Putamen (tissue), 1 donor: ENCODE measurements at regions not wholly inside any gene's neighbourhood (a gene's known extent, or its start where the extent isn't known, plus 50 kb on each side); places are given as distances from the start of the nearest gene placed in this dataset.

ENCODE experiments used
- DNase-seq: peaks from one replicate; pipeline ENCODE4 v3.0.0-alpha.2; 2016; ENCODE audit warnings: low spot score

DNA sequence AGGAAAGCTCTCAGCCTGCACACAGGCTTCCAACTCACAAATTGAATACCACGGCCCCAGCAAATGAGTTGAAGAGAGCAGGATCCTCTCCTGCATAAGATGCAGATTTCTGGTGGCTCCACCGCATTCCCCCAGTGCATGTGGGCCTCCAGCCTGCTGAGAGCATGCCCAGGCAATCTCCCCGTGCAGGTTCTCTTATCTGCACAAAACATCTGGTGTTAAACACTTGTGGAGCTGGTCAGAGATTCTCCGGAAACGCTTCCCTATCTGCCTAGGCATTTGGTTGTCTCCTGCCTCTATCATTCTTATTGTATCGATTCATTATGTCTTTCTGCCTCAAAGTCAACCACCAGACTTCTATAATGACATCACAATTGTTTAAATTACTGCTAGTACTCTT lies 1349.0 kb upstream of the B3GALT2 start:
- DNase-seq = no peak

DNA sequence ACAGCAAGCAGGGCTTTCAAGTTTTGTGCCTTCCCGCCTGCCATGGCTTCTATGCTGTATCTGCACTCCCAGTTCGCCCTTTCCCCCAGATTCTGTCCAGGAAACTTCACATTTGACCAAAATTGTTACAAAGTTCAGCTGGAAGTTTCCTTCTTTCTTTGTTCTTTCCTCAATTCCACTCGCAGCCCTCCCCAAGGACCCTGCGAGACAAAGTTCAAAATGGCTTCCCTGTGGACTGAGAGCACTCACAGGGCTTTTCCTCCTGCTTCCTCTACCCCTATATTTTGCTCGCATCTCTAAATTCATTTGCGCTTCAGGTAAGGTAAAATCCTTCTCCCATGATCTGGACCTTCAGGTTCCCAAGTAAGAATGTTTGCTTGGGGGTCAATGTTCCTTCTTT lies 1348.4 kb upstream of the B3GALT2 start:
- no peak for DNase-seq

DNA sequence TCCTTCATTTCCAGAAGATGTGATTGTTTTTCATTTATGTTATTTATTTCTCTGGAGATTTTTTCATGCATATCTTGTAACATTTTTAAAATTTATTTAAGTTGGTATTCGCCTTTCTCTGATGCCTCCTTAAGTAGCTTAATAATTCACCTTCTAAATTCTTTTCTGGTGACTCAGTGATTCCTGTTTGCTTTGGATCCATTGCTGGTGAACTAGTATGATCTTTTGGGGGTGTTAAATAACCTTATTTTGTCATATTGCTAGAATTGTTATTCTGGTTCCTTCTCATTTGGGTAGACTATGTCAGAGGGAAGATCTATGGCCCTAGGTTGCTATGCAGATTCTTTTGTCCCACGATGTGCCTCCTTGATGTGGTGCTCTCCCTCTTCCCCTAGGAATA lies 1347.2 kb upstream of the B3GALT2 start:
- DNase-seq = no peak

DNA sequence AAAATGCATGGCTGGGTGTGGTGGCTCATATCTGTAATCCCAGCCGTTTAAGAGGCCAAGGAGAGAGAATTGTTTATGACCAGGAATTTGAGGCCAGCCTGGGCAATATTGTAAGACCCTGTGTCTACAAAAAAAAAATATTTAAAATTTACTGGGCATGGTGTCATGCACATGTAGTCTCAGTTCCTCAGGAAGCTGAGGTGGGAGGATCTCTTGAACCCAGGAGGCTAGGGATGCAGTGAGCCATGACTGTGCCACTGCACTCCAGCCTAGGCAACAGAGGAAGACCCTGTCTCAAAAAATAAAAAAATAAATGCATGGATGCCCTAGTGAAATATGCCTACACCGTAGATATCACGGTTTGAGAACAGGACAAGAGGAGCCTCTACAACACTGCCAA lies 1331.2 kb upstream of the B3GALT2 start:
- no peak for DNase-seq

DNA sequence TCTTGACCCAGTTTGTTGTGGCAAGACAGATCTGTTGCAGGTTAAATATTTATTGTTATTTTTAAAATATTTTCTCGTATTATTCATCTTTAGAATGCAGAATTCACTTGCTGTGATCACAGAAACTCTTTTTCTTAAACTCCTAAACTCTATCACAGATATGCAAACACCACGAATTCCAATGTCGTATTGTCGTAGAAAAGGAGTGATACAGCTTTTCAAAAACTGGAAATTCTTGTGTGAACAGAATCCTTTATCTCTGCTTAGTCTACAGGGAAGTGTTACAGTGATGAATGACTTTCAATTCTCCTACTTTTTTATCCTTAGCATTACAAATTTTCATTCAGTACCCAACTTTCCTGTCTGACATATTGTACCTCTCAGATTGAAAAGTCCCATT lies 1329.5 kb upstream of the B3GALT2 start:
- DNase-seq = no peak

DNA sequence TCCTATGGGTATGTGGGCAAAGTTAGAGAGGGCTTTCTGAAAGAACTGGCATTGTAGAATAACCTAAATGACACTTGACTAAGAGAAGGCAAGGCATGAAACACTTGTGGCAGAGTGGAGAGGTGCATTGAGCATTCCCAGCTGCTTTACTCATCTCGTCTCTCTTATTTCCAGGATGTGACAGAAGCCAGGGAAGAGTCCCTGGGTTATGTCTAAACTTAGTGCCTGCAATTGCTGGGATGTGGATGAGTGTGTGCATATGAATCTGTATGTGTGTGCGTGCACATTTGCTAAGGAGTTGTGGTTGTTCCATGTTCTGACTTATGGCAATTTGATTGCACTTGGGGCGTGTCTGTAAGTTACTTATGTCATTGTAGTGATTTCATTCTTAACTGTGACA lies 1326.5 kb upstream of the B3GALT2 start:
- peak; percentile 3 for DNase-seq

DNA sequence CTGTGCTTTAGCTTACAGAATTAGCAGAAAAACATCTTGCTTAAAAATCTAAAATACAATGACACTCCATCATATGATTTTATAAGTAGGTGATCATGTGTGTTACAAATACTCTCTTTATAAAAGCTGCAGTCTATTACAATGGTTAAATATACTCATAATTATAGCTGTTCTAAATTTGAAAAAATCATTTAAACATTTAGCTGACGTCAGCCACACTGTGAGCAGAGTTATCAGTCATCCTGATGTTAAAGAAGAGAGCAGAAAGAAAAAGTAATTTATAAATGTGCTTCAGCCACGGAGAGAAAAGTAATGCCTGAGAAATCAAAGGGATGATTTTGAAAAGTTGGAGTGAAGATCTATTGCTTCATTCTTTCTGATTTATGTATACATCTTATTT lies 1325.9 kb upstream of the B3GALT2 start:
- DNase-seq = peak; percentile 28

DNA sequence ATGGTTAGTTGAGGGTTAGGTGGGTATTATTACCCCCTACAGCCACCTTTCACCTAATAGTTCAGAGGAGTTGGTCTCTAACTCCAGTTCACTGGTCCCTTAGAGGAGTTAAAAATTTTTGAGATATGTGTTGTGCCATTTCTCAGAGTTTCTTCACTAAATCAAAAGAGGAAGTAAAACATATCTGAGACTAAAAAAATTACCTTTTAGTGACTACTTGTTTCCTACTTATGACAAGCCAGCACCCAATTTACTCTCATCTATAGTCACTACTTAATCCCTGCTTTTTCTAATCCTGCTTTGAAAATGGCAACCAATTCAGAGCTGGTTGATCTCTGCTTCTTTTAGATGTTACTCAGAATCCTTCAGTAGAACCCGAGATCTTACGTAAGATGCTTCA lies 1316.8 kb upstream of the B3GALT2 start:
- DNase-seq = no peak

DNA sequence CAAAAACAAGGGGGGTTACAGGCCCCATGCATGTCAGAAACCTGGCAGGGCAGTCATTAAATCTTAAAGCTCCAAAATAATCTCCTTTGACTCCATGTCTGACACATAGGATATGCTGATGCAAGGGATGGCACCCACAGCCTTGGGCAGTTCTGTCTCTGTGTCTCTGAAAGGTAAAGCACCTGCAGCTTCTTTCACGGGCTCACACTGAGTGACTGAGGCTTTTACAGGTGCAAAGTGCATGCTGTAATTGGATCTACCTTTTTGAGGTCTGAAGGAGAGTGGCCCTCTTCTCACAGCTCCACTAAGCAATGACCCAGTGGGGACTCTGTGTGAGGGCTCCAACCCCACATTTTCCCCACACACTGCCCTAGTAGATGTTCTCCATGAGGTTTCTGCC lies 1309.0 kb upstream of the B3GALT2 start:
- no peak for DNase-seq

DNA sequence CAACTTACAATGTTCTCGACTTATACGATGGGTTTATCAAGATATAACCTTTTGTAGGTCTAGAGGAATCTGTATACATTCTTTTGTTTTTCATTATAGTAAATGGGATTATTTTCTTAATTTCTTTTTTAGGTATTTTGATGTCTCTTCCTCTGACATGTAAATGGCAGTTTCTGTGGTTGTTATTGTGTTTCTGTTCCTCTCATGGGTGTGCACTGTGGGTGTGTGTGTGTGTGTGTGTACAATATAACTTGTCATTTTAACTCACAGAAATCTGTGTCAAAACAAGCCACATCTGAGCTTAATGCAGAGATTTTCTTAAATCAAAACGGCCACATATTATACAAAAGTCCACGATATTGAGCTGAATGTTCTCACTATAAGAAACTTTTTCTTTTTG lies 1300.8 kb upstream of the B3GALT2 start:
- DNase-seq = no peak

DNA sequence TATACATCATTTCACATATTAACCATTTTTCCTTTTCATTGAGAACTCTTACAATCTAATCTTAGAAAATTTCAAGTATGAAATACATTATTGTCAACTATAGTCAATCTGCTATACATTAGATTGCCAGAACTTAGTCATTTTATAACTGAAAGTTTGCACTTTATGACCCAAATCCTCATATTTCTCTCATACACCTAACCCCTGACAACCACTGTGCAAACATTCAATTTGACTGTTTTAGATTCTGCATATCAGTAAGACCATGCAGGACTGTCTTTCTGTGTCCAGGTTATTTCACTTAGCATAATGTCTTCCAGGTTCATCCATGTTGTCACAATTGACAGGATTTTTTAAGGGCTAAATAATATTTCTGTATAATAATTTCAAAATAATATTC lies 1299.0 kb upstream of the B3GALT2 start:
- no peak for DNase-seq

DNA sequence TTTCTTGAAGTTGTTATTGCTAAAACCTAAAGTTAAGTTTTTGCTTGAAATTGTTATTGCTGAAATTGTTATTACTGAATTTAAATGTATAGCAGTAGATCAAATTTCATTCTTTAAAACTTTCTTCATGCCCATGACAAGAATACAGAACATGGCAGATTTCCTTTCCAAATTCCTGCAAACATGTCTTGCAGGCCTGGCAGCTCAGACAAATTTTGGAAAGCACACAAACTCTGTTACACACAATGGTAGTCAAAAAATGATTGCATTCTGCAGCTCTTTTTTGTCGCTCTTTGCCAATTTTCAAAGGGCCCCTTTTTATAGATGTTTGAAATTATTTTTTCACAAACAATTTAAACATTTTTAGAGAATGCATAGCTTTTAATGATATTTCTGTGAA lies 1292.3 kb upstream of the B3GALT2 start:
- DNase-seq = no peak

DNA sequence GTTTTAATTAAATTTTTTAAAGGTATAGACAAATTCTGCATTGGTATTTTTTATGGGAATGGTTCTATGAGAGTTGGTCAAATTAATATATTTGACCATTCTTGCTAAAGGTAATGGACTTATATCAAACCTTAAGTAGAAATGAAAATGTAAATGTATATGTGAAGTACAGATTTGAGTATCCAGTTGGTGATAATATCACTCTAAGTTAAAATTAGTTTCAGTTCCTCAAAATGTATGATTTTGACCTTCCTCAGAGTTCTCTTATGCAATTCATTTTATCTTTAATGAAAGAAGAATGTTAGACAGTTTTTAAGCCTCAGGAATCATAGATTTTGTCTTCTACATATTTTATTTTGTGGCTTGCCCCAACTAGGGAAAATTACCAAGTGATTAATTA lies 1291.5 kb upstream of the B3GALT2 start:
- DNase-seq = no peak

DNA sequence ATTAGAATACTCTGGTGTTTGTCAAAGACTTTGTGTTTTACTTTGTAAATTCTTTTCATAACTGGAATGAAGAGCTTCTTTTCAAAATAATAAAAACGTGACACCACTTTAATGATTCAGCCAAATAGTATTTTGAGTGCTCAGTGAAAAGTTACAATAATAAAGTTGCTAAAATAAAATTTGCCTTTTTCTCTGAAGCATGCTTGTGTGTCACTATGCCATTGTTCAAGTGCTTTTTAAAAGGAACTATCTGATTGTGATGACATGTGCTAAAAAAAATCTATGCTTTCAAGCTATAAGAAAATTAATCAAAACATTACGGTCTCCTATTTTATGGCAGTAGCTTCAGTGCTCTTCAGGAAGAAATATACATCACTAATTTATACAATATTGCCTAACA lies 1290.5 kb upstream of the B3GALT2 start:
- no peak for DNase-seq

DNA sequence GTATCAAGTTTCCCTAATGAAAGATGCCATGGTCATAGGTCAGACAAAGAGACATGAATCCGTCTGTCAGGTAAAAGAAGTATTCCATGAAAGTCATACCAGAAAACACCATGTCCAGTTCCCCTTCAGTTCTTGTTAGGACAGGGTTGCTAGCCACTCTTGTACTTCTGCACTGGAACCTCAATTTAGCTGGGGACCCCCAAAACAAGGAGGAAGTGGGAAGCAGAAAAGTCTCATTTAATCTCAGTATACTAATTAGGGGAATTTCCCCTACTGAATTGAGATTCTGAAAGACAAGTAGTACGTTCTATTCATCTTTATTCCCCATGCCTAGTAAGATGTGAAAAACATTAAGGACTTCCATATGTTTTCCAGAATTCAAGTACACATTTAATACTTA lies 1289.9 kb upstream of the B3GALT2 start:
- no peak for DNase-seq

DNA sequence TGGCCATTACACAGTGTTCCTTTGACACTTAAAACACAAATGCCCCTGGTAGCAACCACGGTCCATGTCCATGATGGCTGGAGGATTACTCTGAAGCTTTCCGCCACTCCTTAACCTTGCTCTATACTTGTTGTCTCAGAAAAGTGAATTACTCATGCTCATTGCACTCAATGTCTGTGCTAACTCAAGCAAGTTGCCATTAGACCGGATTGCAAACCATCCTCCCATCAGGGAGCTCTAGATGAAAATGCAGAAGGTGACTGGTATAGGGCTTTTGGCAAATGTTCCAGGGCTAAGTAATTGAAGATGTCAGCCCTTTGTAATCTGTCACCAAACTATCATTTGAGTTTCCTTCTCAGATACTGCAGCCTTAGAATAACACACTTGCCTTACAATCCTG lies 1288.3 kb upstream of the B3GALT2 start:
- no peak for DNase-seq

DNA sequence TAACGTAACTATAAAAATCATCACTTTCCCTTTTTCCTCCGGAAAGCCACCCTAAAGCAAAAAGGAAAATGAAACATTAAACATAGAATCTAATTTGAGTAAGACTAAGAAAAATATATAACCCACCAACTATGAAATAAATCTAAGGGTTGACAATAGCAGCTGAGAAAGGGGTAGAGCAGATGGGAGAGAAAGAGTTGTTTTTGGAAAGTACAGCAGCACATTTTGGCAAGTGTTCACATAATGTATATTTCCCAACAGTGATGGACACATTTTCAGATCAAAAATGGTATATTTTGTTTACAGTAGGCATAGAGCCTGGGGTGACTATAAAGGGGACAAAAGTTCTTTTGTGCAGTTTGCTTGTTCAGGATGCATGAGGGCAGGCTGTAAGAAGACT lies 1287.4 kb upstream of the B3GALT2 start:
- no peak for DNase-seq

DNA sequence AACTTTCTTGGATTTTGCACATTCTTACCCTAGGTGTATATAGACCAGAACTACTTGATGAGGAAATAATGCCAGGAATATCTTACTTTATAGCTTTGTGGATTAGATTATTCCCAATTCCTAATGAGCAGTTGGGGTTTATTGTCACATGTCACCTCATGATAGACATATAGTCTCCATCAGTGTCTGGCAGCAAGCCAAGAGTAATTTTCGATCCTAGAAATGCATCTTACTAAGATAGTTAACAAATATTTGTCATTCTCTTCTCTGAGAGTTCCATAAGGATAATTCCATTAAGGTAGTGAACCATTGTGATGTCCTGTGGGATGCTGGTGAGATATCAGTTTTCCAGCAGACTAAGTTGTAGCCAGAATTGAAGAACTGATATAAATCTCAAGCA lies 1282.9 kb upstream of the B3GALT2 start:
- no peak for DNase-seq

DNA sequence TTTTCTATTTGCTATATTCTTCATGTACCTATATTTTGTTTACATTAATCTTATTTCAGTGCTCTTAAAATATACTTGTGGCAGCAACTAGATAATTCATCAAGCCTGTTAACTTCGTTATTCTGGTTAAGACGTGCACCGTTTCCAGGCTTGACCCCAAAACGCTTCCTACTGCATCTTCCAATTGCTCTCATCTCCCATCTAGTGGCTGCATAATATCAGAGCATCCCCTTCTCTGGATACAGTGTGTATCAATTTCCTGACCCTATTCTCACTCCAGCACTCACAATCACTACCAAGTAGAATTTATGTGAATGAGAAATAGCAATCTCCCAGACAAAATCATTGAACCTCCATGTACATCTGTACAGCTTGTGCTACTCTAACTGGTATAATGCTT lies 1280.3 kb upstream of the B3GALT2 start:
- peak; percentile 8 for DNase-seq

DNA sequence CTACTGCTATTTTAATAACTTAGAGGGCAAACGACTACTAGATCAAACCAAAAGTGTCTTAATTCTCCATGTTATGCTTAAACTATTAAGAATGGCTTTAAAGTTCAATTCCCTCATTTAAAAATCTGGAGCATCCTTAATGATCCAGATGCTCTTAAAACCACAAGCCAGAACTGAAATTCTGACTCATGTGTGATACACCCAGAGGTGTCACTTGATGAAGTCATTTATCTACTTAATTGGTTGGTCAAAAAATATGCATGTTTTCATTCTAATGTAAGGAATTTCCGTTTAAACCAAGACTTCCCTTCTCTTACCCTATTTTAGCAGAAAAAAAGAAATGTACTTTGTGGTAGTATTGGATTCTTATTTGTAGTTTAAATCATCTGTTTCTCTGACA lies 1261.2 kb upstream of the B3GALT2 start:
- no peak for DNase-seq

DNA sequence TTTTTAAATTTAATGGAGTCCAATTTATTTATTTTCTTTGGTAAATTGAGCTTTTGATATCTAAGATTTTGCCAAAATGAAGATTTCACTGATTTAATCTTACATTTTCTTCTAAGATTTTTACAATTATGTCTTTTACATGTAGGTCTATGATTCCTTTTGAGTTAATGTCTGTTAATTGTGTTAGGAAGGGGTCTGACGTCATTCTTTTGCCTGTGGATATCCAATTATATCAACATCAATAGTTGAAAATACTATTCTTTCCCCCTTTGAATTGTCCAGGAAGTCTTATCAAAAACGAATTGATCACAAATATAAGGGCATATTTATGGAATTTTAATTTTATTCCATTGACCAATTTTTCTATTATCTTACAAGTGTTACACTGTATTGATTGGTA lies 1258.8 kb upstream of the B3GALT2 start:
- no peak for DNase-seq

DNA sequence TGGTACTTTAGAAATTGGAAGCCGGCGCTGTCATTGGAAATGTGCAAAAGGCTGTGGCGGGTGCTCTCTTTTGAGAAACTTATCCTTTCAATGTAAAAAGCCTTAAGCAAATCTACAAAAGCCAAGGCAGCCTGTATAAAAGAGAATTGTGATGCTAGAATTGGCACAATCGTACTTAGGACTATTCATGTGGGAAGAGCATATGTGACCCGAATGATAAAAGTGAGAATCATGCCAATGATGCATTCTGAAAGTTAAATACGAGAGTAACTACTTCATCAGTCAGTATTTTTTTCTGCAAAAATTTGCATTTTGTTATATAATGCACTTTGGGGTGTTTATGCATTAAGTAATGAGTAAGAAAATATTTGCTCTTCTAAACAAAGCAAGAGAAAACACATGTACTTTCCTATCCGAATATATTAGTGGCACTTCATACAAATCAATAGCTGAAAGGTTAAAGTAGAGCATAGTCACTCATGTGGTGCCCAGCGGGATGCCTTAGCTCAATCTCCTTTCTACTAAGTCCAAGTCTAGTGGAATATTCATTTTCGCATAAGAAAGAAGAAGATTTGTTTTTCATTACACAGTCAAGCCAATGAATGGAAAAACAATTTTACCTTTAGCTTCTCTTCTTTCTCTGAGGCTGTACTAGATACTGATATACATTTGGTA lies 1256.6 kb upstream of the B3GALT2 start:
- peak; percentile 63 for DNase-seq

DNA sequence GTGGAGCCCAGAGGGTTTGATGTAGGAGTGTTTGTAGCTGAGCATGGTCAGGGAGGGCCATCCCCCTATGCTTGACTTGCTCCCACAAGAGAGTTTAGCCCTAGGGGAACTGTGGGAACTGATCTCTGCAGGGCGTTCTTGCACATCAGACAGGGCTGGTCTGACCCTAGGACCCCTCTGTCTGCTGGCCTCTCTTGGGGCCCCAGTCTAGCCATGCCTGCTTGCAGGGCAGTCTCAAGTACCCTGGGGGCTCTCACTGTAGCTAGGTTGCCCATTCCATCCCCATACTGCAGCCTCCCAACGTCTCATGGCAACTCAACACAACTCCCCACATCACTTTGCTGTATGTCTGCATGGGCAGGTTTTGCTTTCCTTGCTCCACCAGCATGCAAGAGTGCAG lies 1250.7 kb upstream of the B3GALT2 start:
- DNase-seq = no peak

DNA sequence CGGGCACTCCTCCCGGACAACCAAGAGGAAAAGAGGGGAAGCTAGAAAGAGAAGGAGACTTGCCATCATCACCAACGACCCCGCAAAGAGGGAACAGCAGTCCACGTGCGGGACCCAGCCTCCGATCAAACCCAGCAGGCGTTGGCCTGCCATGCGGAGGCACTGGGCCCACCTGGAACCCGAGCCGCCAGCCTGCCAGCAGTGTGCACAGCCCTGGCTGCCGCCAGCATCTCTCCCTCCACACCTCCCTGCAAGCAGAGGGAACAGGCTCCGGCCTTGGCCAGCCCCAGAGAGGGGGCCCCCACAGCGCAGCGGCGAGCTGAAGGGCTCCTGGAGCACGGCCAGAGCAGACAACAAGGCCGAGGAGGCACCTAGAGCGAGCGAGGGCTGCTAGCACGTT lies 1244.7 kb upstream of the B3GALT2 start:
- DNase-seq = no peak

DNA sequence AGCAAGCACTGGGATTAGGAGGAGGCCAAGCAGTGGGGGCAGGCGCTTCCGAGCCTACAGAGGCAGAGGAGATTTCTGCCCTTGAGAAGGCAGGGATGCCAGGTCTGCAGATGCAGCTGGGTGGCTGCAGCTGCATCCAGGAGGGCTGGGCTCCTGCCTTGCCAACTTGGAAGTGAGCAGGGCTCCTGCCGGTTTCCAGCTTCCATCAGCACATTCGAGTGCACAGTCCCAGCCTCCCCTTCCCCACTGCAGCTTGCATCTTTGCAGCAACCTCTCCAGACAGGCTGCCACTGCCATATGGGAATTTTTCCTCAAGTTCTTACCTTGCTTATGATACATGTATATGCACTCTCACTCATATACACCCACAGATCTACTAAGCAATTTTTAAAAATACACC lies 1234.3 kb upstream of the B3GALT2 start:
- DNase-seq = peak; percentile 61
